PC-3 (cell line): ENCODE measurements at regions not wholly inside any gene's neighbourhood (a gene's known extent, or its start where the extent isn't known, plus 50 kb on each side); places are given as distances from the start of the nearest gene placed in this dataset.

Experiments
- EZH2 ChIP-seq: fragments of 300-600 bp; sonication (generic); IDR thresholded peaks from one replicate; pipeline ENCODE4 v1.6.1; 2017; ENCODE audit warnings: antibody characterized with exemption, mild to moderate bottlenecking, low read length; ENCODE audit not compliant: unreplicated experiment
- TF ChIP-seq, protein P1 (sequence below): fragments of 300-600 bp; sonication (generic); conservative IDR thresholded peaks from 2 replicates; pipeline ENCODE4 v1.5.1; 2017; ENCODE audit warnings: antibody characterized with exemption, low read depth, mild to moderate bottlenecking, low read length

- no peak for TF ChIP-seq EZH2
- TF ChIP-seq, protein P1, sequence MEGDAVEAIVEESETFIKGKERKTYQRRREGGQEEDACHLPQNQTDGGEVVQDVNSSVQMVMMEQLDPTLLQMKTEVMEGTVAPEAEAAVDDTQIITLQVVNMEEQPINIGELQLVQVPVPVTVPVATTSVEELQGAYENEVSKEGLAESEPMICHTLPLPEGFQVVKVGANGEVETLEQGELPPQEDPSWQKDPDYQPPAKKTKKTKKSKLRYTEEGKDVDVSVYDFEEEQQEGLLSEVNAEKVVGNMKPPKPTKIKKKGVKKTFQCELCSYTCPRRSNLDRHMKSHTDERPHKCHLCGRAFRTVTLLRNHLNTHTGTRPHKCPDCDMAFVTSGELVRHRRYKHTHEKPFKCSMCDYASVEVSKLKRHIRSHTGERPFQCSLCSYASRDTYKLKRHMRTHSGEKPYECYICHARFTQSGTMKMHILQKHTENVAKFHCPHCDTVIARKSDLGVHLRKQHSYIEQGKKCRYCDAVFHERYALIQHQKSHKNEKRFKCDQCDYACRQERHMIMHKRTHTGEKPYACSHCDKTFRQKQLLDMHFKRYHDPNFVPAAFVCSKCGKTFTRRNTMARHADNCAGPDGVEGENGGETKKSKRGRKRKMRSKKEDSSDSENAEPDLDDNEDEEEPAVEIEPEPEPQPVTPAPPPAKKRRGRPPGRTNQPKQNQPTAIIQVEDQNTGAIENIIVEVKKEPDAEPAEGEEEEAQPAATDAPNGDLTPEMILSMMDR = no peak
Observed at GRCh38 chr18:67385455-67385854, 131.1 kb downstream of the DSEL start.
